T-helper 17 cell (primary cell): ENCODE measurements at regions not wholly inside any gene's neighbourhood (a gene's known extent, or its start where the extent isn't known, plus 50 kb on each side); places are given as distances from the start of the nearest gene placed in this dataset.

ENCODE experiments used
- ATAC-seq: fragments of 150-1000 bp; cut with Tn5 transposase; 2 replicates; pipeline ENCODE4 v1.10.0; 2021; ENCODE audit warnings: mild to moderate bottlenecking, moderate library complexity
- DNase-seq, 3 donors: peaks; one replicate each; pipeline versions ENCODE4 v3.0.0 to v3.0.0-alpha.2; 2020 to 2021
- H3K9me3 ChIP-seq: one replicate; pipeline ENCODE4 v1.7.0; 2013; ENCODE audit warnings: low read length, mild to moderate bottlenecking; ENCODE audit not compliant: control insufficient read depth, poor library complexity, severe bottlenecking
- H3K27ac Mint-ChIP-seq: one replicate; pipeline ENCODE4 v1.8.0; 2022; ENCODE audit warnings: mild to moderate bottlenecking, moderate library complexity, mixed read lengths
- H3K27me3 Mint-ChIP-seq: one replicate; pipeline ENCODE4 v1.8.0; 2022; ENCODE audit warnings: mixed read lengths
- H3K36me3 Mint-ChIP-seq: one replicate; pipeline ENCODE4 v1.8.0; 2022; ENCODE audit warnings: low read depth, mixed read lengths
- H3K4me1 Mint-ChIP-seq: one replicate; pipeline ENCODE4 v1.8.0; 2022; ENCODE audit warnings: mild to moderate bottlenecking, mixed read lengths
- H3K4me3 Mint-ChIP-seq: one replicate; pipeline ENCODE4 v1.8.0; 2022; ENCODE audit warnings: mild to moderate bottlenecking, moderate library complexity, mixed read lengths

- Mint-ChIP-seq H3K4me1 (no peaks in the 10 kb centered on the region), H3K27ac (no peak overlapping the region), H3K36me3 (no peaks in the 10 kb centered on the region), H3K27me3 (peaks cover 5% of the 10 kb centered on the region), H3K4me3 (no peak overlapping the region)
- H3K9me3 ChIP-seq: no peaks in the 10 kb centered on the region
- no peak for DNase-seq
- no peak for ATAC-seq
Observed at GRCh38 chr11:22477312-22477711, 139.1 kb downstream of the SLC17A6 start.

- DNase-seq: no peak
- no peak overlapping the region for H3K4me3 Mint-ChIP-seq
- no peaks in the 10 kb centered on the region for H3K9me3 ChIP-seq
- no peaks in the 10 kb centered on the region for H3K4me1 Mint-ChIP-seq
- no peak for ATAC-seq
- peaks cover 5% of the 10 kb centered on the region for H3K27me3 Mint-ChIP-seq
- no peak overlapping the region for H3K27ac Mint-ChIP-seq
- H3K36me3 Mint-ChIP-seq: no peaks in the 10 kb centered on the region
Observed at GRCh38 chr11:22476589-22476988, 138.4 kb downstream of the SLC17A6 start.

- H3K27ac Mint-ChIP-seq: no peak overlapping the region
- H3K27me3 Mint-ChIP-seq: peaks cover 3% of the 10 kb centered on the region
- H3K9me3 ChIP-seq: no peaks in the 10 kb centered on the region
- ATAC-seq (no peak), DNase-seq (no peak)
- H3K36me3 Mint-ChIP-seq: no peaks in the 10 kb centered on the region
- no peaks in the 10 kb centered on the region for H3K4me1 Mint-ChIP-seq
- no peak overlapping the region for H3K4me3 Mint-ChIP-seq
Observed at GRCh38 chr11:22474616-22475015, 136.4 kb downstream of the SLC17A6 start.

- Mint-ChIP-seq H3K4me1 (no peaks in the 10 kb centered on the region), H3K27ac (no peak overlapping the region), H3K27me3 (peaks cover 2% of the 10 kb centered on the region), H3K36me3 (no peaks in the 10 kb centered on the region), H3K4me3 (no peak overlapping the region)
- no peak for ATAC-seq
- H3K9me3 ChIP-seq: no peaks in the 10 kb centered on the region
- DNase-seq: no peak
Observed at GRCh38 chr11:22473586-22473985, 135.4 kb downstream of the SLC17A6 start.

- Mint-ChIP-seq H3K36me3 (no peaks in the 10 kb centered on the region), H3K27me3 (peaks cover 12% of the 10 kb centered on the region), H3K4me1 (no peaks in the 10 kb centered on the region)
Observed at GRCh38 chr11:22472306-22472705, 134.1 kb downstream of the SLC17A6 start.

GRCh38 chr11:22471385-22471784 lies 133.2 kb downstream of the SLC17A6 start:
- H3K9me3 ChIP-seq: no peaks in the 10 kb centered on the region
- Mint-ChIP-seq H3K4me1 (no peaks in the 10 kb centered on the region), H3K36me3 (no peaks in the 10 kb centered on the region), H3K27ac (no peak overlapping the region), H3K27me3 (peaks cover 15% of the 10 kb centered on the region), H3K4me3 (no peak overlapping the region)
- no peak for DNase-seq
- no peak for ATAC-seq

More at GRCh38 chr11:22472306-22472705, 134.1 kb downstream of the SLC17A6 start:
- Mint-ChIP-seq H3K27ac (no peak overlapping the region), H3K4me3 (no peak overlapping the region)
- DNase-seq (no peak), ATAC-seq (no peak)
- H3K9me3 ChIP-seq: no peaks in the 10 kb centered on the region

GRCh38 chr11:22467741-22468140 lies 129.6 kb downstream of the SLC17A6 start:
- H3K36me3 Mint-ChIP-seq: no peaks in the 10 kb centered on the region
- H3K9me3 ChIP-seq: no peaks in the 10 kb centered on the region
- no peak overlapping the region for H3K4me3 Mint-ChIP-seq
- H3K27ac Mint-ChIP-seq: no peak overlapping the region
- DNase-seq: no peak
- no peak for ATAC-seq
- no peaks in the 10 kb centered on the region for H3K4me1 Mint-ChIP-seq
- peaks cover 21% of the 10 kb centered on the region for H3K27me3 Mint-ChIP-seq

GRCh38 chr11:22467248-22467647 lies 129.1 kb downstream of the SLC17A6 start:
- H3K9me3 ChIP-seq: no peaks in the 10 kb centered on the region
- no peak overlapping the region for H3K27ac Mint-ChIP-seq
- no peaks in the 10 kb centered on the region for H3K4me1 Mint-ChIP-seq
- no peak overlapping the region for H3K4me3 Mint-ChIP-seq
- no peak for ATAC-seq
- no peaks in the 10 kb centered on the region for H3K36me3 Mint-ChIP-seq
- peaks cover 21% of the 10 kb centered on the region for H3K27me3 Mint-ChIP-seq
- DNase-seq: no peak

GRCh38 chr11:22466809-22467208 lies 128.6 kb downstream of the SLC17A6 start:
- H3K4me1 Mint-ChIP-seq: no peaks in the 10 kb centered on the region
- H3K27me3 Mint-ChIP-seq: peaks cover 21% of the 10 kb centered on the region
- no peak overlapping the region for H3K27ac Mint-ChIP-seq
- DNase-seq (no peak), ATAC-seq (no peak)
- no peaks in the 10 kb centered on the region for H3K36me3 Mint-ChIP-seq
- H3K4me3 Mint-ChIP-seq: no peak overlapping the region
- H3K9me3 ChIP-seq: no peaks in the 10 kb centered on the region

- DNase-seq: no peak
- ATAC-seq: no peak
- Mint-ChIP-seq H3K4me3 (no peak overlapping the region), H3K4me1 (no peaks in the 10 kb centered on the region), H3K36me3 (no peaks in the 10 kb centered on the region), H3K27ac (no peak overlapping the region), H3K27me3 (peaks cover 21% of the 10 kb centered on the region)
- no peaks in the 10 kb centered on the region for H3K9me3 ChIP-seq
Observed at GRCh38 chr11:22466351-22466750, 128.2 kb downstream of the SLC17A6 start.

- no peaks in the 10 kb centered on the region for H3K36me3 Mint-ChIP-seq
- no peaks in the 10 kb centered on the region for H3K4me1 Mint-ChIP-seq
- H3K9me3 ChIP-seq: no peaks in the 10 kb centered on the region
- H3K27me3 Mint-ChIP-seq: peaks cover 21% of the 10 kb centered on the region
- no peak for ATAC-seq
- H3K27ac Mint-ChIP-seq: no peak overlapping the region
- no peak for DNase-seq
- H3K4me3 Mint-ChIP-seq: no peak overlapping the region
Observed at GRCh38 chr11:22465620-22466019, 127.4 kb downstream of the SLC17A6 start.

GRCh38 chr11:22461626-22462025 lies 123.4 kb downstream of the SLC17A6 start:
- H3K9me3 ChIP-seq: no peaks in the 10 kb centered on the region
- no peak overlapping the region for H3K4me3 Mint-ChIP-seq
- H3K36me3 Mint-ChIP-seq: no peaks in the 10 kb centered on the region
- H3K4me1 Mint-ChIP-seq: no peaks in the 10 kb centered on the region
- no peak overlapping the region for H3K27ac Mint-ChIP-seq
- H3K27me3 Mint-ChIP-seq: peaks cover 6% of the 10 kb centered on the region
- ATAC-seq: no peak
- no peak for DNase-seq

- Mint-ChIP-seq H3K4me3 (no peak overlapping the region), H3K27me3 (peaks cover 11% of the 10 kb centered on the region), H3K36me3 (no peaks in the 10 kb centered on the region), H3K4me1 (peaks cover 3% of the 10 kb centered on the region), H3K27ac (no peak overlapping the region)
- H3K9me3 ChIP-seq: no peaks in the 10 kb centered on the region
- no peak for ATAC-seq
- DNase-seq: no peak
Observed at GRCh38 chr11:22460181-22460580, 122.0 kb downstream of the SLC17A6 start.

GRCh38 chr11:22459048-22459447 lies 120.9 kb downstream of the SLC17A6 start:
- Mint-ChIP-seq H3K4me1 (peaks cover 3% of the 10 kb centered on the region), H3K36me3 (no peaks in the 10 kb centered on the region), H3K27me3 (peaks cover 5% of the 10 kb centered on the region), H3K4me3 (no peak overlapping the region), H3K27ac (no peak overlapping the region)
- DNase-seq (no peak), ATAC-seq (no peak)
- no peaks in the 10 kb centered on the region for H3K9me3 ChIP-seq

- Mint-ChIP-seq H3K4me1 (peaks cover 3% of the 10 kb centered on the region), H3K36me3 (no peaks in the 10 kb centered on the region), H3K27ac (no peak overlapping the region), H3K4me3 (no peak overlapping the region), H3K27me3 (peaks cover 5% of the 10 kb centered on the region)
- H3K9me3 ChIP-seq: no peaks in the 10 kb centered on the region
- no peak for ATAC-seq
- DNase-seq: no peak
Observed at GRCh38 chr11:22458161-22458560, 120.0 kb downstream of the SLC17A6 start.
